ENCODE measurements at regions not wholly inside any gene's neighbourhood (a gene's known extent, or its start where the extent isn't known, plus 50 kb on each side); places are given as distances from the start of the nearest gene placed in this dataset.
A peak's percentile ranks its signal among the peaks of the same experiment; 100 is the strongest.
"Not testable (repeated sequence)": the region's sequence is repeated elsewhere in the genome, so short reads cannot be mapped to it uniquely, and the experiment has no call there.

DNA sequence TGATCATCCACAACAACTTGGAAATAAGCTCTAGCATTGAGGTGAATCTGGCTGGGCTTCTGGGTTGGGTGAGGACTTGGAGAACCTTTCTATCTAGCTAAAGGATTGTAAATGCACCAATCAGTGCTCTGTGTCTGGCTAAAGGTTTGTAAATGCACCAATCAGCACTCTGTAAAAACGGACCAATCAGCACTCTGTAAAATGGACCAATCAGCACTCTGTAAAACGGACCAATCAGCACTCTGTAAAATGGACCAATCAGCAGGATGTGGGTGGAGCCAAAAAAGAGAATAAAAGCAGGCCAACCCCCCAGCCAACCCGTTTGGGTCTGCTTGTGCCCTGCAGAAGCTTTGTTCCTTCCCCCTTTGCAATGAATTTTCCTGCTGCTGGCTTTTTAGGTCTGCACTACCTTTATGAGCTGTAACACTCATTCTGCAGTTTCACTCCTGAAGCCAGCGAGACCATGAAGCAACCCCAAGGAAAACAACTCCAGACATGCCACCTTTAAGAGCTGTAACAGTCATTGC lies 135.2 kb upstream of the PDE1C start:
- H3K27ac ChIP-seq; DNase-seq (ENCODE audit: low read depth, low spot score): not testable (repeated sequence)

DNA sequence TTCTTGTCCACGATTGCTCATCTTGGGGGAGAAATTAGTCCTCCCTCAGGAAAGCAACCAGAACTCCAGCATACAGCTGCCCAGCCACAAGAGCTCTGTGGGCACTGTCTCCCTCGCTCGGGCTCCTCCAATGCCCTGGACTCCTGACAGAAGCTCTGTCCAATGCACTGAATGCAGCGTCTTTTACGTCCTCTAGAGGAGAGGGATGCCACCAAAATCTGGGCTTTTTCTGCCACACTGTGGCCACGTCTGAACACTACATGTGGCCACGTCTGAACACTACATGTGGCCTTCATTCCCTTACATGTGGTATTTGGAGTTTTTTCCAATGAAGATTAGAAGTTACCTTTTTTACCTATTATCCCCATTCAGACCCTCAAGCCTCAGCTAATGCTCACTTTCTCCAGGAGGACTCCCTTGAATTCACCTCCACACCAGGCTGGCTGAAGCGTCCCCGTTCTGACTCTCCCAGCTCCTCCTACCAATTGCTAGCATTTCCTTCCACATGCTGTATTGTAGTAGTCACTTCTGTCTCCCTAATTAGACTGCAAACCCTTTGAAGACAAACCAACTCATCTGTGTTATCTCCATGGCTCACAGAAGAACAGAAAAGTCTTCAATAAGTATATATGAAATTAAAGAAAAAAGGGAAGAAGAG lies 134.3 kb upstream of the PDE1C start:
- DNase-seq (ENCODE audit: low read depth, low spot score): peak; percentile 10
- H3K27ac ChIP-seq: no peak overlapping the region

DNA sequence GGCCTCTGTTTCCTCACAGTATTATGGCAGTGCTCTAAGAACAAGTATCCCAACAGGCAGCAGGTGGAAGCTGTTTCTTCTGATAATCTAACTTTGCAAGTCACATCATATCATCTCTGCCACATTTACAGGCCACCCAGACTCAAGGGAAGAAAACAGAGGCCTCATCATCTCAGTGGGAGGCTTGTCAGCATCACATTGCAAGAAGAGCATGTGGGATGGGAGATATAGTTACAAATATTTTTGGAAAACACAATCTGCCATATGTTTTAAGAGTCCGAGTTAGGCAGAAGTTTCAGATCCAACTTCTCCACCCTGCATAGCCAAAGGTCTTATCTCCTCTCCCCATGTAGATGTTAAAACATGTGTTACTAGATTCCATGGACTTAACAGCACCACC lies 130.4 kb upstream of the PDE1C start:
- no peak overlapping the region for H3K27ac ChIP-seq
- no peak for DNase-seq (ENCODE audit: low read depth, low spot score)

GRCh38 chr7:32194537-32194936 lies 124.3 kb upstream of the PDE1C start:
- no peak overlapping the region for H3K27ac ChIP-seq
- DNase-seq (ENCODE audit: low read depth, low spot score): no peak

GRCh38 chr7:32191305-32191704 lies 121.1 kb upstream of the PDE1C start:
- no peak overlapping the region for H3K27ac ChIP-seq
- no peak for DNase-seq (ENCODE audit: low read depth, low spot score)

DNA sequence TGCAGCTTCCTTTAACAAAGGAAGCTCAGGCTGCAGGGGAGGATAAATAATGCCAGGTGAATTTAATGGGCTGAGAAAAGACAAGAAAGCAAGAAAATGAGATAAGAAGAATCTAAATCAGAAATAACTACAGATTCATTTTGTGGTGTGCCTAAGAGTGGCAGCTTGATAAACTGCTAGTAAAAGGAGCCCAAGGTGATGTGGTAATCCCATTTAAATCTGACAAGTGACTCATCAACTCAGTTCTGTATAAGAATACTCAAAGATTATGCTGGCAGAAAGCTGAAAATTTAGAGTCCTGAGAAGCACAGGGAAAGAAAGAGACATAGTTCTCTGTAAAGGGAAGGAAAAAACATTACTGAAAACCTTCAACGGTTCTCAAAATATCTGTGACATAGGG lies 109.4 kb upstream of the PDE1C start:
- H3K27ac ChIP-seq: no peak overlapping the region
- DNase-seq (ENCODE audit: low read depth, low spot score): no peak

DNA sequence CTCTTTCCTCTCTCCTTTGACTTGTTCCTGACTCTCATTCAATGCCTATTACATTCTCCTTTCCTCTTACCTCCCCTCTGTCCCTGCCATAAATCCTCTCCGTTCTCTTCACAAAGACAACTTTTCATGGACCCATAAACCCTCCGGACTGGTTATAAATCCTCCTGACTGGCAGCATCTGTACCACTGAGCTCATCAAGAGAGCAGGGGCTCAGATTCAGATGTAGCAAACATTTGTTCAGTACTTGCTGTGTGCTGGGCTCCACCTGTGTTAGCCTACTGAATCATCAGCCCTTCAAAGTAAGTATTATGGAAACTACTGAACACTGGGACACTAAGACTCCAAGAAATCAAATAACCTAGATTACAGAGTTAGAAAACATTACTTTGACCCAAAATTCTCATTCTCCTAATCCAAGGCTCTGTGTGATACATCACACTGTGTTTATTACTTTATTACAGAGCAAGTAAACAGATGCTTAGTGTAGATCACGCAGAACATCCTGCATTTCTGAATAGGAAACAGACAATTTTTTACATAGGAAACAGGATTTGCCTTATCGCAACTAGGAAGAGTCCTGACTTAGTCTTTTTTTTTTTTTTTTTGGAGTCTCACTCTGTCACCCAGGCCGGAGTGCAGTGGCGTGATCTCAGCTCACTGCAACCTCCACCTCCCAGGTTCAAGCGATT lies 108.6 kb upstream of the PDE1C start:
- H3K27ac ChIP-seq: no peak overlapping the region
- DNase-seq (ENCODE audit: low read depth, low spot score): no peak

GRCh38 chr7:32177232-32177631 lies 107.0 kb upstream of the PDE1C start:
- H3K27ac ChIP-seq: no peak overlapping the region
- DNase-seq (ENCODE audit: low read depth, low spot score): no peak

GRCh38 chr7:32175099-32175498 lies 104.9 kb upstream of the PDE1C start:
- no peak overlapping the region for H3K27ac ChIP-seq
- no peak for DNase-seq (ENCODE audit: low read depth, low spot score)

GRCh38 chr7:32171248-32171647 lies 101.0 kb upstream of the PDE1C start:
- no peak overlapping the region for H3K27ac ChIP-seq
- no peak for DNase-seq (ENCODE audit: low read depth, low spot score)

- DNase-seq (ENCODE audit: low read depth, low spot score): no peak
- H3K27ac ChIP-seq: no peak overlapping the region
Measured at GRCh38 chr7:32170838-32171237, 100.6 kb upstream of the PDE1C start.

DNA sequence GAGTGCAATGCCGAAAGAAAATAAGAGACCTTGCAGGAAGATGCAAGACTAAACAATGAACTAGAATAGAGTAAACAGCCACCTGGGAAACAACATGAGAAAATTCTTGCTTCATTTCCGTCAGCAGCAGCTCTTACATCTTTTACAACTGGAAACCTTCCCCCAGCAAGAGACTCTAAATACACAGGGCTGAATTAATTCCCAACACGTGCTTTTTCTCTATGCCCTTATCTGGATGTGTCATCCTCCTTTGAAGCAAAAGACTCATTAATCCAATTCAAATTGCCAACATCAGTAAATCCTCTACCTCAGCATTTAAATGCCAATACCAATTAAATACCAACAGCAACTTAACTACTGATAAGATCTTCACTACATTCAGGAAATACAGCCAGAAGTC lies 99.0 kb upstream of the PDE1C start:
- DNase-seq (ENCODE audit: low read depth, low spot score): no peak
- H3K27ac ChIP-seq: no peak overlapping the region

GRCh38 chr7:32167815-32168214 lies 97.6 kb upstream of the PDE1C start:
- DNase-seq (ENCODE audit: low read depth, low spot score): no peak
- no peak overlapping the region for H3K27ac ChIP-seq

DNA sequence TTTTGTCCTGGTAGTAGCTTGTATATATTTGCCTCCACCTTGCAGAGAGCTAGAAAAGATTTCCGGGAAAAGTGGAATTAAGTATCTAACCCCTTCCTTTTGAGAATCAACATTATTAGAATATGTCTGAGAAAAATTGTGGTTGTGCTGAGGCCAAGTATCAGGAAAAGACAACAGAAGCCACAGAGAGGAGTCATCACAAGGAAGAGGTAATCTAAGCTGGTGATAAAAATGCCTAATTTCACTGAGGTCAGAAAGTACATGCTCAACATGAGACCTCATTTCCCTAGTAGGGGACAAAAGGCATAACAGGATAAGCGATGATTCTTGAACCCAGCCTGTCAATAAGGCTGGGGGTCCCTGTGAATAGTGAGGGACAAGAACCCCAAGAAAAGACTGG lies 97.0 kb upstream of the PDE1C start:
- DNase-seq (ENCODE audit: low read depth, low spot score): no peak

GRCh38 chr7:32164341-32164996 lies 94.3 kb upstream of the PDE1C start:
- peak overlapping the region; percentile 89 for H3K27ac ChIP-seq
- peak; percentile 26 for DNase-seq (ENCODE audit: low read depth, low spot score)

More for the DNA sequence above, 97.0 kb upstream of the PDE1C start:
- H3K27ac ChIP-seq: no peak overlapping the region

GRCh38 chr7:32163896-32164295 lies 93.7 kb upstream of the PDE1C start:
- DNase-seq (ENCODE audit: low read depth, low spot score): no peak
- peak overlapping the region; percentile 89 for H3K27ac ChIP-seq

DNA sequence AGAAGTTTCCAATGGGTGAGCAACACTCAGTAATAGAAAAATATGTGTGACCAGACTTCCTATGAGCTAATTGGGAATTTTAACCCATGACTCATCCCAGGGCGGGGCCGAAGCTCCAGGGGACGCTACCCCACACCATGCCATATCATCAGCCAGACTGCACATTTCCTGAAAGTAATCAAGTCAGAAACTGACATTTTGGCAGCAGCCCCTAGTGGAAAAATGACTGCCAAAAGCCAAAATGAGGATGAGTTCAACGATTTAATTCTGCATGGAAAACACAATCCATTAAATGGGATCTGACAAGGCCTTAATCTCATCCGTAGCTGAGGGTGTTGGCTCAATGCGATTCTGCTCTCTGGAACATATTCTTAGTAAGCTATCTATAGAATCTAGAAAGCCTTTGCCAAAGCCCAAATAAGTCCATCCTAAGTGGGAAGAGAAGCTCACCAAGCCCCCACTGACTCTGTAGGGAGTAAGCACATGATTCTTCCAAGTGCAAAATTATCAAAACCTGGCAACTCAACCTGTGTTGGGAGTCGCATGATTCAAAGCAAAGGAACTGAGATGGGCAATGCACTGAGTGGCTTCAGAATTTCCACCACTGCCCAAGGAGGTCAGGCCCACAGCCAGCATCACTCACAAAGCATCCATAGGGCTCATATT lies 93.1 kb upstream of the PDE1C start:
- DNase-seq (ENCODE audit: low read depth, low spot score): peak; percentile 10
- H3K27ac ChIP-seq: peak overlapping the region; percentile 89

GRCh38 chr7:32161708-32162107 lies 91.5 kb upstream of the PDE1C start:
- H3K27ac ChIP-seq: peak overlapping the region; percentile 89
- DNase-seq (ENCODE audit: low read depth, low spot score): no peak

DNA sequence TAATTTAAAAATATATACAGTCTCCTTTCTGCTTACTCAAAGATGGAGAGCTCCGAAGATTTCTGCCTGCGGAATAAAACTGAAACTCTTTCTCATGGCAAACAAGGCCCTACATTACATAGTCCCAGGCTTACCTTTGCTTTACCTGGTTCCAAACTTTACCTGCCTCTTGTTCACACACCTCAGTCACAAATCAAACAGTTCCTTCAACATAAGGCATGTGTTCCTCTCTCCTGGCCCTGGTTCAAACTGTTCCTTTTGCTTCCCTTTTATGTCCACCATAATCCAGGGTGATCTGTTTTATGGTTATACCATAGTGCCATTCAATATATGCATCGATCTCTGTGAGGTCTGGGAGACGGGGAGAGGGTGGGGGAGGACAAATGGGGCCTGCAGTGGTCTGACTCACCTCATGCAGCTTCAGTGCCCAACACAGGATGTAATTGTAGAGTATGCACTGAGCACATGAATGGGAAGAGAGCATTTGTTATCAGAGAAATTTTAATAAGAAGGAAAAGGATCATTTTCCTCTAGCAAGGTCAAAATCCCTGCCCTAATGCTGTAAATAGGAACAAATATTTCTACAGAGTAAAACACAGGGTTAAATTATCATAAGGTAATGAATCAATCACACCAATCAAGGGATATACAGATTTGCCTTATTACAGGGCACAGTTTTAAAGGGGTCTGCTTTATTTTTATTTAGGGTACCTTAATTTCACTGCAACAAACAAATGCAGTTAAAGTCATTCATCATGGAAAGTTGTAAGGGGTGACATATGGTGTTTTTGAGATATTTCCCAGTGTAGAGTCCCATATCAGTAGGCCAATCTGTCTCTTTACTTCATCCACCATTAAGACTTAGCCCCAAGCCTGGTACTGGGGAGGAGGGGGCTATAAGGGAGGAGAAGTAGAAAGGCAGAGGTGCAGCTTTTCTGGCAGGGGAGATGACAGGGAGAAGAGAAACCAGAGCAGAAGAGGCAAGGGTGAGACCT lies 88.8 kb upstream of the PDE1C start:
- DNase-seq (ENCODE audit: low read depth, low spot score): no peak
- no peak overlapping the region for H3K27ac ChIP-seq

GRCh38 chr7:32158076-32158475 lies 87.9 kb upstream of the PDE1C start:
- H3K27ac ChIP-seq: no peak overlapping the region
- no peak for DNase-seq (ENCODE audit: low read depth, low spot score)

All from epithelial cell of prostate (primary cell).